ENCODE measurements at regions not wholly inside any gene's neighbourhood (a gene's known extent, or its start where the extent isn't known, plus 50 kb on each side); places are given as distances from the start of the nearest gene placed in this dataset.

GRCh38 chr16:86443508-86444147 is 66.7 kb upstream of the FOXF1 start:
- no peak for TF ChIP-seq TEAD4 (IDR thresholded peaks at IDR 0.05)
- TF ChIP-seq MAX (IDR thresholded peaks at IDR 0.05): no peak
- TF ChIP-seq ZBTB7A (IDR thresholded peaks at IDR 0.05; ENCODE audit: low read depth): no peak
- TF ChIP-seq TCF12 (IDR thresholded peaks at IDR 0.05; ENCODE audit: low read depth): no peak
- TF ChIP-seq CEBPB (IDR thresholded peaks at IDR 0.05): no peak
- TF ChIP-seq RAD21 (IDR thresholded peaks at IDR 0.05; ENCODE audit: low read depth): no peak

DNA sequence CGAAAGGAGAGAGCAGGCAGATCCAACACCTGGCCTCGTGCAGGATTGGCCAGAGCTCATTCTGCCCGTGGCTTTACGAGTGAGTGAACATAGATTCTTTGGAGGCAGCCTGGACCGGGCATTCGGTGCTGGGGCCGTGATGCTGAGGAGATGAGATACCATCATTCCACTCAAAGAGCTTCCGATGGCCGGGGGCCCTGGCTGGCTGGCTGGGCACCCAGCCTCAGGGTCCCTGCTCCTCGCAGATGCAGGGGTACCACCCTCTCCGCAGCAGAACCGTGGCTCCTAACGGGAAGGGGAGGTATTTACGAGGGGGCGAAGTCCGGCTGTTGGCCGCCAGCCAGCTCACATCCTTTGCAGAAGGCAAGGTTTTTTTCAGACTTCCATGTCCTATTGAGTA is 66.1 kb upstream of the FOXF1 start:
- no peak for TF ChIP-seq TCF12 (IDR thresholded peaks at IDR 0.05; ENCODE audit: low read depth)
- no peak for TF ChIP-seq REST (IDR thresholded peaks at IDR 0.05; ENCODE audit: low read depth)
- TF ChIP-seq FOXM1 (IDR thresholded peaks at IDR 0.05; ENCODE audit: borderline replicate concordance, low read depth): no peak

DNA sequence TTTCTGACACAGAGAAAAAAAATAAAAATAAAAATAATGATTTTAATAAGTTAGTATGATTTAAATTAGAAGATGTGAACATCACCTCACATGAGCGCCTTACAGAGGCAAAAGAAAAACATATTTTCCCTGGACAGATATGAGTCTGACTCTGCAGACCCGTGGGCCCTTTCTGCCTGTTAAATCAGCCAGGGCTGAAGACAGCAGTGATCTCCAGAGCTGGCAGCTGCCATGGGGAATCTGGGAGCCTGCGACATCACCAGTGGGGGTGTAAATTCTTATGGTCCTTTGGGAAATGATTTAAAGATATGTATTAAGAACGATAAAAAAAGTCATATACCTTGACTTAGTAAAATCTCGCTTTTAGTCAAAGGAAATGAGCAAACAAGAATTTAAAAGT is 65.7 kb upstream of the FOXF1 start:
- no peak for TF ChIP-seq EGR1 (IDR thresholded peaks at IDR 0.05)
- no peak for TF ChIP-seq CREB1 (IDR thresholded peaks at IDR 0.05; ENCODE audit: low read depth)
- TF ChIP-seq REST (IDR thresholded peaks at IDR 0.05; ENCODE audit: low read depth): no peak
- TF ChIP-seq, protein P1, sequence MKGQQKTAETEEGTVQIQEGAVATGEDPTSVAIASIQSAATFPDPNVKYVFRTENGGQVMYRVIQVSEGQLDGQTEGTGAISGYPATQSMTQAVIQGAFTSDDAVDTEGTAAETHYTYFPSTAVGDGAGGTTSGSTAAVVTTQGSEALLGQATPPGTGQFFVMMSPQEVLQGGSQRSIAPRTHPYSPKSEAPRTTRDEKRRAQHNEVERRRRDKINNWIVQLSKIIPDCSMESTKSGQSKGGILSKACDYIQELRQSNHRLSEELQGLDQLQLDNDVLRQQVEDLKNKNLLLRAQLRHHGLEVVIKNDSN (IDR thresholded peaks at IDR 0.05): no peak
- TF ChIP-seq CEBPB (IDR thresholded peaks at IDR 0.05): no peak
- TF ChIP-seq EP300 (IDR thresholded peaks at IDR 0.05; ENCODE audit: borderline replicate concordance): no peak
- TF ChIP-seq FOXM1 (IDR thresholded peaks at IDR 0.05; ENCODE audit: borderline replicate concordance, low read depth): no peak
- no peak for TF ChIP-seq RAD21 (IDR thresholded peaks at IDR 0.05; ENCODE audit: low read depth)
- no peak for TF ChIP-seq ZBTB7A (IDR thresholded peaks at IDR 0.05; ENCODE audit: low read depth)
- TF ChIP-seq NFIC (IDR thresholded peaks at IDR 0.05): no peak

GRCh38 chr16:86446279-86446678 is 64.0 kb upstream of the FOXF1 start:
- no peak for TF ChIP-seq EP300 (IDR thresholded peaks at IDR 0.05; ENCODE audit: borderline replicate concordance)
- no peak for TF ChIP-seq TEAD4 (IDR thresholded peaks at IDR 0.05)
- TF ChIP-seq FOXM1 (IDR thresholded peaks at IDR 0.05; ENCODE audit: borderline replicate concordance, low read depth): no peak
- no peak for TF ChIP-seq CREB1 (IDR thresholded peaks at IDR 0.05; ENCODE audit: low read depth)
- no peak for TF ChIP-seq ZBTB7A (IDR thresholded peaks at IDR 0.05; ENCODE audit: low read depth)
- no peak for TF ChIP-seq TAF1 (IDR thresholded peaks at IDR 0.05; ENCODE audit: low read depth)
- no peak for TF ChIP-seq NFIC (IDR thresholded peaks at IDR 0.05)

GRCh38 chr16:86447228-86447627 is 63.1 kb upstream of the FOXF1 start:
- TF ChIP-seq YY1 (IDR thresholded peaks at IDR 0.05; ENCODE audit: low read depth): no peak
- no peak for TF ChIP-seq EGR1 (IDR thresholded peaks at IDR 0.05)
- no peak for TF ChIP-seq REST (IDR thresholded peaks at IDR 0.05; ENCODE audit: low read depth)
- no peak for TF ChIP-seq FOXM1 (IDR thresholded peaks at IDR 0.05; ENCODE audit: borderline replicate concordance, low read depth)
- no peak for TF ChIP-seq CREB1 (IDR thresholded peaks at IDR 0.05; ENCODE audit: low read depth)
- TF ChIP-seq EP300 (IDR thresholded peaks at IDR 0.05; ENCODE audit: borderline replicate concordance): no peak
- TF ChIP-seq, protein P1 (IDR thresholded peaks at IDR 0.05): no peak
- no peak for TF ChIP-seq ZBTB7A (IDR thresholded peaks at IDR 0.05; ENCODE audit: low read depth)
- no peak for TF ChIP-seq NFIC (IDR thresholded peaks at IDR 0.05)
- TF ChIP-seq MAX (IDR thresholded peaks at IDR 0.05): no peak
- TF ChIP-seq TAF1 (IDR thresholded peaks at IDR 0.05; ENCODE audit: low read depth): no peak
- no peak for TF ChIP-seq CEBPB (IDR thresholded peaks at IDR 0.05)
- no peak for TF ChIP-seq TEAD4 (IDR thresholded peaks at IDR 0.05)
- no peak for TF ChIP-seq TCF12 (IDR thresholded peaks at IDR 0.05; ENCODE audit: low read depth)
- TF ChIP-seq RAD21 (IDR thresholded peaks at IDR 0.05; ENCODE audit: low read depth): no peak

Data from Ishikawa (cell line).